Activated CD4-positive, alpha-beta T cell treated with anti-CD3 and anti-CD28 coated beads, Interleukin-2, amount 50 U/mL, for 16 hours (primary cell): ENCODE measurements at regions not wholly inside any gene's neighbourhood (a gene's known extent, or its start where the extent isn't known, plus 50 kb on each side); places are given as distances from the start of the nearest gene placed in this dataset.

ENCODE experiments used
- DNase-seq: peaks from one replicate; pipeline ENCODE4 v3.0.0-alpha.2; 2020

- no peak for DNase-seq
Measured at GRCh38 chr7:38002689-38003088, 82.2 kb downstream of the EPDR1 start.

GRCh38 chr7:38006559-38006958, 86.1 kb downstream of the EPDR1 start:
- no peak for DNase-seq

GRCh38 chr7:38007096-38007495, 86.7 kb downstream of the EPDR1 start:
- no peak for DNase-seq

GRCh38 chr7:38013246-38013645, 92.8 kb downstream of the EPDR1 start:
- no peak for DNase-seq

- DNase-seq, result no peak
Measured at GRCh38 chr7:38016567-38016966, 96.1 kb downstream of the EPDR1 start.

GRCh38 chr7:38017320-38017719, 96.9 kb downstream of the EPDR1 start:
- DNase-seq, result no peak

- DNase-seq, result no peak
Measured at GRCh38 chr7:38020121-38020785, 99.8 kb downstream of the EPDR1 start.

GRCh38 chr7:38021892-38022291, 101.5 kb downstream of the EPDR1 start:
- no peak for DNase-seq

GRCh38 chr7:38025815-38026214, 105.4 kb downstream of the EPDR1 start:
- DNase-seq, result no peak

- no peak for DNase-seq
Measured at GRCh38 chr7:38027884-38028455, 107.5 kb downstream of the EPDR1 start.

GRCh38 chr7:38034062-38034908, 113.8 kb downstream of the EPDR1 start:
- no peak for DNase-seq

- no peak for DNase-seq
Measured at GRCh38 chr7:38040831-38041230, 120.4 kb downstream of the EPDR1 start.

GRCh38 chr7:38049679-38050078, 128.4 kb upstream of the STARD3NL start:
- DNase-seq, result no peak

GRCh38 chr7:38051311-38051710, 126.7 kb upstream of the STARD3NL start:
- no peak for DNase-seq

GRCh38 chr7:38051786-38052185, 126.3 kb upstream of the STARD3NL start:
- no peak for DNase-seq

GRCh38 chr7:38052786-38053185, 125.3 kb upstream of the STARD3NL start:
- no peak for DNase-seq

- DNase-seq, result no peak
Measured at GRCh38 chr7:38054199-38054598, 123.8 kb upstream of the STARD3NL start.

- no peak for DNase-seq
Measured at GRCh38 chr7:38057829-38058228, 120.2 kb upstream of the STARD3NL start.

GRCh38 chr7:38060116-38060515, 117.9 kb upstream of the STARD3NL start:
- DNase-seq, result no peak

GRCh38 chr7:38060637-38061036, 117.4 kb upstream of the STARD3NL start:
- no peak for DNase-seq

- DNase-seq, result no peak
Measured at GRCh38 chr7:38066391-38066790, 111.7 kb upstream of the STARD3NL start.

- no peak for DNase-seq
Measured at GRCh38 chr7:38068461-38068860, 109.6 kb upstream of the STARD3NL start.

- DNase-seq, result no peak
Measured at GRCh38 chr7:38069052-38069451, 109.0 kb upstream of the STARD3NL start.

- DNase-seq, result peak; percentile 4
Measured at GRCh38 chr7:38070718-38071117, 107.3 kb upstream of the STARD3NL start.
